ENCODE measurements at regions not wholly inside any gene's neighbourhood (a gene's known extent, or its start where the extent isn't known, plus 50 kb on each side); places are given as distances from the start of the nearest gene placed in this dataset.
"Not testable (repeated sequence)": the region's sequence is repeated elsewhere in the genome, so short reads cannot be mapped to it uniquely, and the experiment has no call there.

DNA sequence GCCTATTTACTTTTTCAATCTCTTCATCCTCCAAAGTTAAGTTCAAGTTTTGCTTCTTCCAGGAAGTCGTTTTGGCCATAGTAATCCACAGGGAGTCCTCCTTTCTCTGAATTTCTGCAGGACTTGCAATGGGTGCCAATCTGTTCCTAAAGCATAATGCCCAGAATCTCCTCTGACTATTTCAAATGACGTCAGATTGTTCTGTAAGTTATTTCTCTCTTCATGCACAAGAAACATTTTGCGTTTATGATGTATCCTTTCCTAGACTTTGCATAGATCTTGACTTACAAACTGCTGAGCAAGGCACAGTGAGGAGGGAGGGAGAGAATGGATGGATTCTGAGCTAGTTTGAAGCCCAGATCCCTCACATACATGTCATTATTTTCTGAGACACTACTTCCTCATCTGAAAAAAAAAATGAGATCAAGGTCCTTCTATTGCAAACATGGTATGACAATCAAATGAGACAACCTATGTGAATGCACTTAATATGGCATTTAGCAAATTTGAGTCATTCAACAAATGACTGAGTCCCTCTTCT, 103.1 kb downstream of the MEX3B start:
- DNase-seq (ENCODE audit: low spot score in 2 of 2), result no peak
- Mint-ChIP-seq H3K9me3 (peaks cover 2 to 5% of the 10 kb centered on the region in 2 donors), H3K36me3 (peaks cover 0 to 4% of the 10 kb centered on the region in 2 donors), H3K27ac (no peak overlapping the region)
- ATAC-seq, result no peak

DNA sequence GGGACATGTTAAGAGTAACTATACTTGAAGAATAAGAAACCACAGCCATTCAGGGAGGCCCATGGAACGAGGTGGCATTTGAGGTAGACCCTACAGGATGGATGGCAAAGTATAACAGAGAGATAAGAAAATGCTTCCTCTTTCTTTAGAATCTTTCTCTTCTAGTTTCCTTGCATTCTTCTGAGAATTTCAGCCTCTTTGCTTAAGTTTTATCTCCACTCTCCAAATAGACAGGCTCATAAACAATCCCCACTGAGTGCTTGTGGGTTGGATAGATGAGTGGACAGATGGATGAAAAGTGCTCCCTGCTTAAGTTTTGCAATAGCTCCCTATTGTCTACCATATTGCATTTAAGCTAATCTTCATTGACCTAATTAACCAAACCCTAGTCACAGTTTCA, 103.7 kb downstream of the MEX3B start:
- peaks cover 0 to 4% of the 10 kb centered on the region in 2 donors for H3K36me3 Mint-ChIP-seq
- no peak overlapping the region for H3K27ac Mint-ChIP-seq
- ATAC-seq (no peak), DNase-seq (ENCODE audit: low spot score in 2 of 2) (no peak)
- H3K9me3 Mint-ChIP-seq, result peaks cover 2 to 5% of the 10 kb centered on the region in 2 donors

DNA sequence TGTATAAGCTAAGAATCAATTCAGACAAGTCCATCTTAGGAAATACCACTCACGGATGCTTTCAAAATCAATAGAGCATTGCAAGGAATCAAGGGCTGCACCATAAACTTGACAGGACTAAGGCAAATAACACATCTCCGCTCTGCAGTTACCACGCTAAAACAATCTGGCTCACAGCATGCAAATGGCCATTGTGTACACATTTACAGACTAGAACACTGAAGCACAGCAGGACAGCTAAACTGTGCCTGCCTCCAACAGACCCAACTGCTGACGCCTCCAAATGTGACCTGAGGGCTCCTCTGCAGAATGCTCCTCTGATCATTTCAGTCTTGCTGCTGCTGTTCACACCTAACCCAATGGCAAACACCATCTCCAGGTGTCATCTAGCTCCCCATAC, 104.3 kb downstream of the MEX3B start:
- peaks cover 0 to 4% of the 10 kb centered on the region in 2 donors for H3K36me3 Mint-ChIP-seq
- ATAC-seq (no peak), DNase-seq (ENCODE audit: low spot score in 2 of 2) (no peak)
- H3K27ac Mint-ChIP-seq, result no peak overlapping the region
- peaks cover 2 to 5% of the 10 kb centered on the region in 2 donors for H3K9me3 Mint-ChIP-seq

GRCh38 chr15:81940467-81941451, 105.1 kb downstream of the MEX3B start:
- peaks cover 2 to 5% of the 10 kb centered on the region in 2 donors for H3K9me3 Mint-ChIP-seq
- no peak for ATAC-seq

GRCh38 chr15:81939604-81940440, 106.0 kb downstream of the MEX3B start:
- H3K36me3 Mint-ChIP-seq, result peaks cover 0 to 4% of the 10 kb centered on the region in 2 donors
- peak in 1 of 2 donors; percentile 43 for ATAC-seq
- H3K27ac Mint-ChIP-seq, result no peak overlapping the region
- peak in 1 of 2 donors; percentile 50 for DNase-seq (ENCODE audit: low spot score in 2 of 2)
- H3K9me3 Mint-ChIP-seq, result peaks cover 2 to 5% of the 10 kb centered on the region in 2 donors

More at GRCh38 chr15:81940467-81941451, 105.1 kb downstream of the MEX3B start:
- Mint-ChIP-seq H3K36me3 (peaks cover 0 to 4% of the 10 kb centered on the region in 2 donors), H3K27ac (no peak overlapping the region)
- DNase-seq (ENCODE audit: low spot score in 2 of 2), result no peak

DNA sequence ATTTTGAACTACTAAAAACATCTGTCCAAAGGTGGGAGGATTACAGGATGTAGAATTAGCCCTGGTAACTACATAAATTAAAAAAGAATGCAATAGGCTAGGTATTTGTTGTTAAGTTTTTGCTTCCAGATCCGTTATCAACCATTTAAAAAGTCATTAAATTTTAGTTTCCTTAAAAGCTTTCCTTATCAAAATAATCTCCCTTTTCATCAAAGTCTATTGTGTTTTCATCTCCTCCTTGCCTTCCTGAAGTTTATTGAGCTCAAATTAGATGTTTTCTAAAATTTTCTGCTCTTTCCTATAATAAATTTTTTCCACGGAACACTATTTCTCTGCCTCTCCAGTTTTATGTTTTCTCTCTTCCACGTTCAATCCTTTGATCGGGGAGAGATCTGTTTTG, 108.6 kb downstream of the MEX3B start:
- Mint-ChIP-seq H3K27ac (no peak overlapping the region), H3K9me3 (peaks cover 2 to 5% of the 10 kb centered on the region in 2 donors)

DNA sequence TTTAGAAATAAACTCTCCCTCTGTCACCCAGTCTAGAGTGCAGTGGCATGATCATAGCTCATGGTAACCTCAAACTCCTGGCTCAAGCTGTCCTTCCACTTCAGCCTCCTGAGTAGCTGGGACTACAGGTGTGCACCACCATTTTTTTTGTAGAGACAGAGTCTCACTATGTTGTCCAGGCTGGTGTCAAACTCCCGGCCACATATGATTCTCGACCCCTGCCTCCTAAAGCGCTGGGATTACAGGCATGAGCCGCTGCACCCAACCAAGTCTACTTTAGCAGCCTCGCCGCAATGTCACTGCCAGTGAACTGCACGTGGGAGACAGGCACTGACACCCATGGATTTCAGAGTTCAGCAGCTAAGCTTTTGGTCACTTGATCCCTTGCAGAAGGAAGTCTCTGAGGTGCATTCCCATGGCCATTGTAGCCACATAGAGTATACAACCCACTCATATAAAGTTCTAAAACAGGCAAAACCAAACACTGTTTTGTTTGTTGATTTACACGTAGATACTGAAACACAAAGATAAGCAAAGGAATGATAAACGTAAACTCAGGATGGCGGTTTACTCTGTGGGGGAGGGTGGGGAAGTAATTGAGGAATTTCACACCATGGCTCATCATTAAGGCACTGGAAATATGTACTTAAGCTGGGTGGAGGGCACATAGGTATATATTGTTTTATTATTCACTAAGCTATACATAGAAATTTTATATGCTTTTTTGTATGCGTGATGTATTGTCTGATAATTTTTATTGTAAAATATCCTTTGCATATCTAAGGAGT, 115.0 kb downstream of the MEX3B start:
- H3K36me3 Mint-ChIP-seq, result no peaks in the 10 kb centered on the region
- DNase-seq (ENCODE audit: low spot score in 2 of 2), result no peak
- H3K9me3 Mint-ChIP-seq, result no peaks in the 10 kb centered on the region
- H3K27ac Mint-ChIP-seq, result no peak overlapping the region
- ATAC-seq, result no peak

More for the DNA sequence above, 108.6 kb downstream of the MEX3B start:
- DNase-seq (ENCODE audit: low spot score in 2 of 2) (no peak), ATAC-seq (no peak)
- peaks cover 0 to 4% of the 10 kb centered on the region in 2 donors for H3K36me3 Mint-ChIP-seq

GRCh38 chr15:81929557-81929956, 116.3 kb downstream of the MEX3B start:
- ATAC-seq (no peak), DNase-seq (ENCODE audit: low spot score in 2 of 2) (no peak)
- H3K36me3 Mint-ChIP-seq, result no peaks in the 10 kb centered on the region
- H3K27ac Mint-ChIP-seq, result no peak overlapping the region
- H3K9me3 Mint-ChIP-seq, result no peaks in the 10 kb centered on the region

DNA sequence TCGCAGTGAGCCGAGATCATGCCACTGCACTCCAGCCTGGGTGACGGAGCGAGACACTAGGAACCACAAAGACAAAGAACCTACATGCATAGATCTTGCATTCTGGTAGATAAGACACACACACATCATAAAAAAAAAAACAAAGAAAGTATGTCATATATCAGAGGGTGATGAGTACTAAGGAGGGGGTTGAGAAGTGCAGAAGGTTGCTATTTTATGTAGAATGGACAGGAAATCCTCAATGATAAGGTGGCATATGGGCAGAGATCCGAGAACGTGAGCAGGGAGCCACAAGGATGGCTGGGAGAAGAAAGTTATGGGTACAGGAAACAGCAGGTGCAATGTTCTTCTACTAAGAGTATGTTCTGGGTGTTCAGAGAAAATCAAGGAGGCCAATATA, 118.8 kb downstream of the MEX3B start:
- H3K27ac Mint-ChIP-seq, result no peak overlapping the region
- no peak for ATAC-seq
- no peaks in the 10 kb centered on the region for H3K36me3 Mint-ChIP-seq
- no peak for DNase-seq (ENCODE audit: low spot score in 2 of 2)
- H3K9me3 Mint-ChIP-seq, result no peaks in the 10 kb centered on the region

GRCh38 chr15:81924729-81925128, 121.1 kb downstream of the MEX3B start:
- Mint-ChIP-seq H3K36me3 (peaks cover 0 to 6% of the 10 kb centered on the region in 2 donors), H3K27ac (no peak overlapping the region), H3K9me3 (peaks cover 0 to 10% of the 10 kb centered on the region in 2 donors)
- no peak for ATAC-seq
- no peak for DNase-seq (ENCODE audit: low spot score in 2 of 2)

DNA sequence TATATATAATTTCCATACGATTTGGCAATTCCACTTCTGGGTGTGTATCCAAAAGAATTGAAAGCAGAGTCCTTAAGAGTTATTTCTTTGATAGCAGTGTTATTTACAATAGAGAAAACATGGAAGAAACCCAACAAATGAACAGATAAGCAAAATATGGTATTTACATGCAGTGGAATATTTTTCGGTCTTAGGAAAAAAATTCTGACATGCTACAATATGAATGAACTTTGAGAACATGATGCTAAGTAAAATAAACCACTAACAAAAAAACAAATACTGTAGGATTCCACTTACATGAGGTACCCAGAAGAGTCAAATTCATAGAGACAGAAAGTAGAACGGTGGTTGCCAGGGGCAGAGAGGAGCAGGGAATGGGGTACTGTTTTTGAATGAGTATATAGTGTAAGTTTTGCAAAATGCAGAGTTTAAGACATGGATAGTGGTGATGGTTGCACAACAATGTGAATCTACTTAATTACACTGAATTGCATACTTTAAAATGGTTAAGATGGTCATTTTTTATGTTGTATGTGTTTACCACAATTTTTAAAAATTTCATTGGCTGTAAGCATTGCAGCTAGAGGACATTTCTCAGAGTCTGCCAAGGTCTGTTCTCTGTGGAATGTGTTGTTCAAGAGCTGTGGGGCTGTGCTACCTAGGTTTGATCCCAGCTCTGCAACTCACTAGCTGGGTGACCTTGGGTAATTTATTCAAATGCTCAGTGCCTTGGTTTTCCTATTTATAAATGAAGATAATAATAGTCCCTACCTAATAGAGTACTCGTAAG, 122.1 kb downstream of the MEX3B start:
- Mint-ChIP-seq H3K27ac (no peak overlapping the region), H3K9me3 (peaks cover 0 to 10% of the 10 kb centered on the region in 2 donors), H3K36me3 (peaks cover 0 to 11% of the 10 kb centered on the region in 2 donors)
- no peak for ATAC-seq
- no peak for DNase-seq (ENCODE audit: low spot score in 2 of 2)

GRCh38 chr15:81922143-81922542, 123.7 kb downstream of the MEX3B start:
- DNase-seq (ENCODE audit: low spot score in 2 of 2) (no peak), ATAC-seq (no peak)
- Mint-ChIP-seq H3K27ac (no peak overlapping the region), H3K9me3 (peaks cover 9 to 17% of the 10 kb centered on the region in 2 donors), H3K36me3 (peaks cover 7 to 18% of the 10 kb centered on the region in 2 donors)

DNA sequence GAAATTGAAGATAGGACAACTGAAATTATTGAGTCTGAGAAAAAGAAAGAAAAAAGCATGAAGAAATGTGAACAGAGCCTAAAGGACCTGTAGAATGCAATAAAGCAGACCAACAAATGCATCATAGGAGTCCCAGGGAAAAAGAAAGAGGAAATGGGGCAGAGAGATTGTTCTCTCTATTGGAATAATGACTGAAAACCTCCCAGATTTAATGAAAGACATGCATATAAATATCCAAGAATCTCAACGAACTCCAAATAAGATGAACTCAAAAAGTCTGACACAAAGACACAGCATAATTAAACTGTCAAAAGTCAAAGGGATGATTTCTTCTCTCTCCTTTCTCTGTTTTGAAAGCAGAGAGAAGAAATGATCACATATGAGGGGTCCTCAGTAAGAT, 124.7 kb downstream of the MEX3B start:
- ATAC-seq (no peak), DNase-seq (ENCODE audit: low spot score in 2 of 2) (no peak)
- H3K9me3 Mint-ChIP-seq, result peaks cover 10 to 17% of the 10 kb centered on the region in 2 donors
- H3K36me3 Mint-ChIP-seq, result peaks cover 7 to 18% of the 10 kb centered on the region in 2 donors
- H3K27ac Mint-ChIP-seq, result no peak overlapping the region

DNA sequence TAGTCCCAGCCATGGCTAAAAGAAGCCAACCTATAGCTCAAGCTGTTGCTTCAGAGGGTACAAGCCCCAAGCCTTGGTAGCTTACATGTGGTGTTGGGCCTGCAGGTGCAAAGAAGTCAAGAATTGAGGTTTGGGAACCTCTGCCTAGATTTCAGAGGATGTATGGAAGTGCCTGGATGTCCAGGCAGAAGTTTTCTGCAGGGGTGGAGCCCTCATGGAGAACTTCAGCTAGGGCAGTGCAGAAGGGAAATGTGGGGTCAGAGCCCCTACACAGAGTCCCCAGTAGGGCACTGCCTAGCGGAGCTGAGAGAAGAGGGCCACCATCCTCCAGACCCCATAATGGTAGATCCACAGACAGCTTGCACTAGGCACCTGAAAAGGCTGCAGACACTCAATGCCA, 127.1 kb downstream of the MEX3B start:
- not testable (repeated sequence) for DNase-seq (ENCODE audit: low spot score in 2 of 2); ATAC-seq; H3K27ac Mint-ChIP-seq
- peaks cover 10 to 17% of the 10 kb centered on the region in 2 donors for H3K9me3 Mint-ChIP-seq
- H3K36me3 Mint-ChIP-seq, result peaks cover 7 to 18% of the 10 kb centered on the region in 2 donors

DNA sequence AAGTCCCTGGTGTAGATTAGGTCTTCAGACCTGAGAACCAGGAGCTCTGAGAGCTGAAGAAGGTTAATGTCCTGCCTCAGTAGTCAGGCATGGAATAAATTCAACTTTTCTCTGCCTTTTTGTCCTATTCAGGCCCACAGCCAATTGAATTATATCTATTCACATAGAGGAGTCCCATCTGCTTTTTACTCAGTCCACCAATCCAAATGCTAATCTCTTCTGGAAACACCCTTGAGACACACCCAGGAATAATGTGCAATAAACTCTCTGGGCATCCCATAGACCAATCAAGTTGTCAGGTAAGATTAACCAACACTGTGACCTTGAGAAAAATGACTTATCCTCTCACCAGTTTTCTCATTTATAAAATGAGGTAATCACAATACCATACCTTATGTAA, 129.4 kb downstream of the MEX3B start:
- peaks cover 7 to 18% of the 10 kb centered on the region in 2 donors for H3K36me3 Mint-ChIP-seq
- ATAC-seq, result no peak
- H3K27ac Mint-ChIP-seq, result no peak overlapping the region
- peaks cover 10 to 17% of the 10 kb centered on the region in 2 donors for H3K9me3 Mint-ChIP-seq
- no peak for DNase-seq (ENCODE audit: low spot score in 2 of 2)
